IMR-90 (cell line): ENCODE measurements at regions not wholly inside any gene's neighbourhood (a gene's known extent, or its start where the extent isn't known, plus 50 kb on each side); places are given as distances from the start of the nearest gene placed in this dataset.

Experiments
- ATAC-seq: fragments of 200-7000 bp; cut with Tn5 transposase; 2 replicates; pipeline ENCODE4 v1.9.1; 2020; ENCODE audit warnings: low read depth, mild to moderate bottlenecking, moderate library complexity
- BruUV-seq: library from RNA; stranded (reverse); fragments of 400-500 nt; replicated peaks from 2 replicates; lab custom pipeline; 2021; lab: Mats Ljungman, UMichigan
- CTCF ChIA-PET: fragments of 300-600 bp; formaldehyde crosslinking; extraction: SDS; loops from one replicate; lab custom pipeline; 2021; ENCODE audit warnings: antibody characterized with exemption; lab: Yijun Ruan, JAX
- POLR2A ChIA-PET: fragments of 300-600 bp; sonication (Branson Sonifier 250); formaldehyde crosslinking; loops from one replicate; lab custom pipeline; 2022; ENCODE audit warnings: antibody characterized with exemption; ENCODE audit not compliant: unreplicated experiment; lab: Charles Lee
- DNase-seq: peaks from one replicate; pipeline ENCODE4 v3.0.0; 2013
- H2AFZ ChIP-seq: replicated peaks from 2 replicates; pipeline ENCODE3; 2013; ENCODE audit warnings: low read length, mild to moderate bottlenecking; ENCODE audit not compliant: poor library complexity
- H2AK5ac ChIP-seq: 2 replicates; pipeline ENCODE4 v1.6.1; 2013; ENCODE audit warnings: low read depth, low read length, inconsistent platforms
- H2AK9ac ChIP-seq: replicated peaks from 2 replicates; pipeline ENCODE3; 2013; ENCODE audit warnings: mild to moderate bottlenecking, low read depth, low read length, moderate library complexity; ENCODE audit not compliant: poor library complexity
- H2BK120ac ChIP-seq: 2 replicates; pipeline ENCODE4 v1.6.1; 2013; ENCODE audit warnings: low read depth, low read length, inconsistent platforms
- H2BK15ac ChIP-seq: 3 replicates; pipeline ENCODE4 v1.6.1; 2013; ENCODE audit warnings: low read depth, low read length, inconsistent platforms
- H2BK20ac ChIP-seq: 2 replicates; pipeline ENCODE4 v1.6.1; 2013; ENCODE audit warnings: low read depth, mild to moderate bottlenecking, inconsistent platforms, low read length, moderate library complexity
- H2BK5ac ChIP-seq: 2 replicates; pipeline ENCODE4 v1.6.1; 2013; ENCODE audit warnings: mild to moderate bottlenecking, low read depth, low read length, inconsistent platforms; ENCODE audit not compliant: poor library complexity, severe bottlenecking
- H3K14ac ChIP-seq: replicated peaks from 2 replicates; pipeline ENCODE4 v1.6.1; 2013; ENCODE audit warnings: low read depth, low read length, inconsistent platforms
- H3K18ac ChIP-seq: 2 replicates; pipeline ENCODE4 v1.6.1; 2013; ENCODE audit warnings: low read depth, low read length, control low read depth
- H3K23ac ChIP-seq: 2 replicates; pipeline ENCODE4 v1.6.1; 2013; ENCODE audit warnings: low read depth, low read length, inconsistent platforms
- H3K27ac ChIP-seq: 2 replicates; pipeline ENCODE4 v1.5.1; 2013; ENCODE audit warnings: mild to moderate bottlenecking, control low read depth, low read length; ENCODE audit not compliant: insufficient read depth
- H3K27me3 ChIP-seq: 2 replicates; pipeline ENCODE4 v1.6.1; 2013; ENCODE audit warnings: low read length; ENCODE audit not compliant: control insufficient read depth, insufficient read depth
- H3K36me3 ChIP-seq: 2 replicates; pipeline ENCODE4 v1.6.1; 2013; ENCODE audit warnings: low read length, mixed read lengths; ENCODE audit not compliant: control insufficient read depth, insufficient read depth
- H3K4ac ChIP-seq: 2 replicates; pipeline ENCODE4 v1.6.1; 2013; ENCODE audit warnings: low read depth, low read length, inconsistent platforms
- H3K4me1 ChIP-seq: 2 replicates; pipeline ENCODE4 v1.6.1; 2013; ENCODE audit warnings: low read length, mixed read lengths; ENCODE audit not compliant: control insufficient read depth, insufficient read depth
- H3K4me2 ChIP-seq: 2 replicates; pipeline ENCODE4 v1.6.1; 2013; ENCODE audit warnings: low read depth, mild to moderate bottlenecking, control low read depth, low read length, moderate library complexity
- H3K4me3 ChIP-seq: 2 replicates; pipeline ENCODE4 v1.5.1; 2013; ENCODE audit warnings: low read depth, mild to moderate bottlenecking, control low read depth, low read length, moderate library complexity; ENCODE audit not compliant: insufficient read depth
- H3K56ac ChIP-seq: 2 replicates; pipeline ENCODE4 v1.6.1; 2013; ENCODE audit warnings: low read length, inconsistent platforms; ENCODE audit not compliant: insufficient read depth; ENCODE audit errors: extremely low read depth
- H3K79me1 ChIP-seq, 2 experiments: 2 replicates each; pipeline ENCODE4 v1.6.1; 2013; ENCODE audit warnings: low read length in 2 of 2, inconsistent platforms in 1 of 2, low read depth in 1 of 2
- H3K9ac ChIP-seq: 2 replicates; pipeline ENCODE4 v1.6.1; 2013; ENCODE audit warnings: low read depth, low read length, control low read depth
- H3K9me1 ChIP-seq: 2 replicates; pipeline ENCODE4 v1.6.1; 2013; ENCODE audit warnings: low read length, inconsistent platforms; ENCODE audit not compliant: insufficient read depth
- H3K9me3 ChIP-seq: 2 replicates; pipeline ENCODE4 v1.6.1; 2013; ENCODE audit warnings: low read length; ENCODE audit not compliant: control insufficient read depth, insufficient read depth
- H4K20me1 ChIP-seq: 2 replicates; pipeline ENCODE4 v1.6.1; 2013; ENCODE audit warnings: low read length, inconsistent platforms; ENCODE audit not compliant: insufficient read depth
- H4K5ac ChIP-seq: 2 replicates; pipeline ENCODE4 v1.6.1; 2013; ENCODE audit warnings: mild to moderate bottlenecking, low read depth, low read length, control low read depth
- H4K8ac ChIP-seq, 2 experiments: 2 replicates each; pipeline ENCODE4 v1.6.1; 2013; ENCODE audit warnings: low read depth in 2 of 2, low read length in 2 of 2, control low read depth in 1 of 2, inconsistent platforms in 1 of 2
- H4K91ac ChIP-seq: 2 replicates; pipeline ENCODE4 v1.6.1; 2013; ENCODE audit warnings: low read depth, low read length, inconsistent platforms; ENCODE audit not compliant: insufficient read depth
- BHLHE40 ChIP-seq: fragments of 150-350 bp; IDR thresholded peaks from 2 replicates; pipeline ENCODE4 v1.6.1; 2016; ENCODE audit warnings: mild to moderate bottlenecking, low read depth, low read length
- CEBPB ChIP-seq: IDR thresholded peaks from 2 replicates; pipeline ENCODE4 v1.6.1; 2012; ENCODE audit warnings: low read depth, low read length, improper control_type of control experiment
- WGBS, 2 experiments: methylation state at CpG; one replicate each; pipeline versions ENCODE4 v1.1.5 to v1.1.7; 2013; ENCODE audit warnings: missing lambda C conversion rate in 2 of 2; ENCODE audit not compliant: insufficient read length in 1 of 2; ENCODE audit errors: extremely low coverage in 2 of 2; 5-methylcytosine and 5-hydroxymethylcytosine counted together
- dilution Hi-C: fragments of 300-500 bp; cut with HindIII; formaldehyde crosslinking; loops from one replicate; pipeline ENCODE4 v1.14.3; 2018; ENCODE audit warnings: low sequenced_read_pairs; ENCODE audit not compliant: unreplicated experiment
- in situ Hi-C: fragments of 300-500 bp; cut with MboI; formaldehyde crosslinking; loops from 3 replicates; pipeline ENCODE4 v1.14.3; 2019; ENCODE audit warnings: low sequenced_read_pairs, inconsistent platforms, mixed read lengths
- intact Hi-C: fragments of 100-400 bp; cut with micrococcal nuclease; formaldehyde crosslinking; loops from 2 replicates; pipeline ENCODE4 v1.10.0; 2022
- TF ChIP-seq, protein P1 (sequence below): conservative IDR thresholded peaks from 2 replicates; pipeline ENCODE4 v1.5.1; 2012; ENCODE audit warnings: mild to moderate bottlenecking, low read depth, low read length, improper control_type of control experiment
- TF ChIP-seq, protein P2 (sequence below): fragments of 150-350 bp; IDR thresholded peaks from 2 replicates; pipeline ENCODE4 v1.6.1; 2017; ENCODE audit warnings: mild to moderate bottlenecking, antibody characterized with exemption, low read length, low read depth
- TF ChIP-seq, protein P3 (sequence below): fragments of 150-350 bp; IDR thresholded peaks from 2 replicates; pipeline ENCODE4 v1.6.1; 2016; ENCODE audit warnings: low read depth, mild to moderate bottlenecking, low read length, moderate library complexity, borderline replicate concordance

DNA sequence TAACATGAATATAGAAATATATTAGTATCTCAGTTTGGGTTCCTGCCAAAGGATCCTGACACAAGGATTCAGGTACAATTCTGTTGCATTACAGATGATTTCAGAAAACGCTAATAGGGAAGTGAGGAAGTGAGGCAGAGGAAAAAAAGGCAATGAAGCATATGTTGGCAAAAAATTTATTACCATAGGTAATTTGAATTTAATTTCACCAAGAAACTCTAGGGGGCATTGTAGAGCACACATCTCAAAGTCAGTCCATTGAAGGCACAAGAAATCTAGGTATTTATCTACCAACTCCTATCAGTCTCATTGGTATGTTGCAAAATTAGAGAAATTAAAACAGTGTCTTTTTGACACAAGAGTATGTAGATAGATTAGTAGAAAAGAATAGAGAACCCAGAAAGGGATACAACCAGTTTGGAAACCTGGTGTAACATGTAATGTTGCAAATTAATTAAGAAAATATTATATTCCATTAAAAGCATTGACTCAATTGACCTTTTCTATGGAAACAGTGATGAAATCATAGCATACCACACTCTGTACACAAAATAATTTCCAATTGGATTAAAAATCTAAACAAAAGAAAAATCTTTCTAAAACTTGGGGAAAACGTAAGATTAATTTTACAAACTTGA, 104.9 kb upstream of the SNX7 start:
- H3K18ac ChIP-seq: no peak overlapping the region
- no peak overlapping the region for H4K8ac ChIP-seq
- H3K4me1 ChIP-seq: no peaks in the 10 kb centered on the region
- H4K20me1 ChIP-seq: no peaks in the 10 kb centered on the region
- no peak overlapping the region for H3K4ac ChIP-seq
- WGBS, 2 experiments: no CpG with 5 or more reads among the region's 2 CpGs
- H2BK20ac ChIP-seq: no peak overlapping the region
- no peaks in the 10 kb centered on the region for H3K9me3 ChIP-seq
- ChIA-PET POLR2A (no interaction called here), CTCF (no interaction called here)
- ATAC-seq: no peak
- no peak overlapping the region for H3K4me3 ChIP-seq
- H3K14ac ChIP-seq: no peak overlapping the region
- H2BK120ac ChIP-seq: no peak overlapping the region
- H3K9me1 ChIP-seq: no peaks in the 10 kb centered on the region
- H2AK9ac ChIP-seq: no peak overlapping the region
- dilution Hi-C loops (no loop called here), in situ Hi-C loops (no loop called here), intact Hi-C loops (no loop called here)
- H4K91ac ChIP-seq: no peak overlapping the region
- no peak overlapping the region for H2BK5ac ChIP-seq
- peaks cover 1% of the 10 kb centered on the region; the same call in 1 of the 2 replicates for H3K27me3 ChIP-seq
- BruUV-seq: no TSS peak
- no peak for TF ChIP-seq CEBPB
- TF ChIP-seq, protein P1, sequence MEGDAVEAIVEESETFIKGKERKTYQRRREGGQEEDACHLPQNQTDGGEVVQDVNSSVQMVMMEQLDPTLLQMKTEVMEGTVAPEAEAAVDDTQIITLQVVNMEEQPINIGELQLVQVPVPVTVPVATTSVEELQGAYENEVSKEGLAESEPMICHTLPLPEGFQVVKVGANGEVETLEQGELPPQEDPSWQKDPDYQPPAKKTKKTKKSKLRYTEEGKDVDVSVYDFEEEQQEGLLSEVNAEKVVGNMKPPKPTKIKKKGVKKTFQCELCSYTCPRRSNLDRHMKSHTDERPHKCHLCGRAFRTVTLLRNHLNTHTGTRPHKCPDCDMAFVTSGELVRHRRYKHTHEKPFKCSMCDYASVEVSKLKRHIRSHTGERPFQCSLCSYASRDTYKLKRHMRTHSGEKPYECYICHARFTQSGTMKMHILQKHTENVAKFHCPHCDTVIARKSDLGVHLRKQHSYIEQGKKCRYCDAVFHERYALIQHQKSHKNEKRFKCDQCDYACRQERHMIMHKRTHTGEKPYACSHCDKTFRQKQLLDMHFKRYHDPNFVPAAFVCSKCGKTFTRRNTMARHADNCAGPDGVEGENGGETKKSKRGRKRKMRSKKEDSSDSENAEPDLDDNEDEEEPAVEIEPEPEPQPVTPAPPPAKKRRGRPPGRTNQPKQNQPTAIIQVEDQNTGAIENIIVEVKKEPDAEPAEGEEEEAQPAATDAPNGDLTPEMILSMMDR: peak; percentile 45
- TF ChIP-seq, protein P2, sequence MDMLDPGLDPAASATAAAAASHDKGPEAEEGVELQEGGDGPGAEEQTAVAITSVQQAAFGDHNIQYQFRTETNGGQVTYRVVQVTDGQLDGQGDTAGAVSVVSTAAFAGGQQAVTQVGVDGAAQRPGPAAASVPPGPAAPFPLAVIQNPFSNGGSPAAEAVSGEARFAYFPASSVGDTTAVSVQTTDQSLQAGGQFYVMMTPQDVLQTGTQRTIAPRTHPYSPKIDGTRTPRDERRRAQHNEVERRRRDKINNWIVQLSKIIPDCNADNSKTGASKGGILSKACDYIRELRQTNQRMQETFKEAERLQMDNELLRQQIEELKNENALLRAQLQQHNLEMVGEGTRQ: no peak
- no peak for TF ChIP-seq BHLHE40
- TF ChIP-seq, protein P3, sequence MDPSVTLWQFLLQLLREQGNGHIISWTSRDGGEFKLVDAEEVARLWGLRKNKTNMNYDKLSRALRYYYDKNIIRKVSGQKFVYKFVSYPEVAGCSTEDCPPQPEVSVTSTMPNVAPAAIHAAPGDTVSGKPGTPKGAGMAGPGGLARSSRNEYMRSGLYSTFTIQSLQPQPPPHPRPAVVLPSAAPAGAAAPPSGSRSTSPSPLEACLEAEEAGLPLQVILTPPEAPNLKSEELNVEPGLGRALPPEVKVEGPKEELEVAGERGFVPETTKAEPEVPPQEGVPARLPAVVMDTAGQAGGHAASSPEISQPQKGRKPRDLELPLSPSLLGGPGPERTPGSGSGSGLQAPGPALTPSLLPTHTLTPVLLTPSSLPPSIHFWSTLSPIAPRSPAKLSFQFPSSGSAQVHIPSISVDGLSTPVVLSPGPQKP: no peak
- H2BK15ac ChIP-seq: no peak overlapping the region
- H2AFZ ChIP-seq: no peak overlapping the region
- H3K36me3 ChIP-seq: no peaks in the 10 kb centered on the region
- DNase-seq: peak; percentile 22
- H4K5ac ChIP-seq: no peak overlapping the region
- H3K79me1 ChIP-seq: no peaks in the 10 kb centered on the region
- no peak overlapping the region for H3K9ac ChIP-seq
- no peak overlapping the region for H3K23ac ChIP-seq
- H3K27ac ChIP-seq: no peak overlapping the region
- no peak overlapping the region for H3K56ac ChIP-seq
- H2AK5ac ChIP-seq: no peak overlapping the region
- H3K4me2 ChIP-seq: no peak overlapping the region
